ENCODE measurements at regions not wholly inside any gene's neighbourhood (a gene's known extent, or its start where the extent isn't known, plus 50 kb on each side); places are given as distances from the start of the nearest gene placed in this dataset.
"Not testable (repeated sequence)": the region's sequence is repeated elsewhere in the genome, so short reads cannot be mapped to it uniquely, and the experiment has no call there.

DNA sequence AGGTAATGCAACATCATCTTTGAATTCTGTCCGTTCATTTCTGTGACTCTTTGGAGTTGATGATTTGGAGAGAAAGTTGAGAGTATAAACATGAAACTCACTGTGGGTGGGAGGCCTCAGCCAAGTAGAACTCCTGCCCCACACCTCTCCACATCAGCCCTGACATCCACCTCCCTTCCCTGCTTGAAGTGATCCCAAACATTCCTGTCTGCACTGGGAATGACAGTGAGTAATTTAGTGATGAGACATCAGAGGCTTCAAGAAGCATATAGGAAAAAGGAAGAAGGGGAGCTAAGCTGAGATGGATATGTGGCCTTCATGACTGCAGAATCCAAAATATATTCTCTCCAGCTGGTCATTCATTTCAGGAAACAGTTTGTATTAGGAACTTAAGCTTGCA is 151.8 kb downstream of the SPATA18 start:
- H3K4me3 Mint-ChIP-seq (ENCODE audit: low read depth, unreplicated experiment) = no peak overlapping the region
- no peak for DNase-seq
- H3K27ac Mint-ChIP-seq (ENCODE audit: unreplicated experiment) = no peak overlapping the region
- CTCF ChIA-PET = no interaction called here
- H3K9me3 Mint-ChIP-seq (ENCODE audit: low read depth, unreplicated experiment) = no peaks in the 10 kb centered on the region
- H3K36me3 Mint-ChIP-seq (ENCODE audit: insufficient read depth, unreplicated experiment) = no peaks in the 10 kb centered on the region
- TF ChIP-seq CTCF (IDR thresholded peaks at IDR 0.05; ENCODE audit: unreplicated experiment) = no peak
- intact Hi-C loops (cut with micrococcal nuclease; ENCODE audit: unreplicated experiment) = no loop called here
- no peaks in the 10 kb centered on the region for H3K4me1 Mint-ChIP-seq (ENCODE audit: low read depth, unreplicated experiment)
- BruUV-seq (replicated peaks) = no TSS peak
- H3K27me3 Mint-ChIP-seq (ENCODE audit: unreplicated experiment) = no peaks in the 10 kb centered on the region

DNA sequence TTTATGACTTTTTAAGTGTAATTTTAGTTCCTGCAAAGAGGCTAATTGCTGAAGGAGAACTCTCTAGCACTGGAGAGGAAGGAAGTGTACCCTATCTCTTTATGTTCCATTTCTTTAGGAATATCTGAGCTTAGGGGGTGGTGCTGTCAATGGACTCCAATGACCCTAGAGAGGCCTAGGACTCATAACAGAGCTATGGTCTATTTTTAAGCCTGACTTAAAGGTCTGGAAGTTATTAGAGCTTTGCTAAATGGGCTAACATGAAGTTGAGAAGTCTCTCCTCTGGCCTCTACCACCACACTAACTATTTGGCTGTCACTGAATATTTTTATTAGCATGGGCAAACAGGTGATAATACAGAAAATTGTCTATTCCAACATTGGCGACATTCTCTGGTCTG is 152.2 kb downstream of the SPATA18 start:
- no TSS peak for BruUV-seq (replicated peaks)

DNA sequence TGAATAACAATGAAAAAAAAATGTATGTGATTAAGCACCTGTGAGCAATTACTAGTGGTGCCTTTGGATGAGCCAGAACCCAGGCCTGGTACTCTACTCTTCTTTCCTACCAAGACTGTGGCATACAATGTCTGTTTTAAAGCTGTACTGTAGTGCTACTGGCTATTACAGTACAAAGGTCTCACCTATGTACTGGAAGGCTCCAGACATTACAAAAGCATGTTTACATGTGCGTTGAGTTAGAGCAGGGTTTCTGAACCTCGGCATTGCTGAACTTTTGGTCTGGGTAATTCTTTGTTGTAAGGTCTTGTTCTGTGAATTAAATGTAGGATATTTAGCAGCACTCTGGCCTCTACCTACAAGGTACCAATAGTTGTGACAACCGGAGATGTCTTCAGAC is 153.8 kb downstream of the SPATA18 start:
- Mint-ChIP-seq H3K27ac (ENCODE audit: unreplicated experiment) (no peak overlapping the region), H3K36me3 (ENCODE audit: insufficient read depth, unreplicated experiment) (no peaks in the 10 kb centered on the region), H3K9me3 (ENCODE audit: low read depth, unreplicated experiment) (peaks cover 5% of the 10 kb centered on the region), H3K27me3 (ENCODE audit: unreplicated experiment) (no peaks in the 10 kb centered on the region), H3K4me3 (ENCODE audit: low read depth, unreplicated experiment) (no peak overlapping the region), H3K4me1 (ENCODE audit: low read depth, unreplicated experiment) (no peaks in the 10 kb centered on the region)
- DNase-seq = no peak
- intact Hi-C loops (cut with micrococcal nuclease; ENCODE audit: unreplicated experiment) = no loop called here
- no peak for TF ChIP-seq CTCF (IDR thresholded peaks at IDR 0.05; ENCODE audit: unreplicated experiment)
- BruUV-seq (replicated peaks) = no TSS peak
- CTCF ChIA-PET = no interaction called here

More for the DNA sequence above, 152.2 kb downstream of the SPATA18 start:
- Mint-ChIP-seq H3K27me3 (ENCODE audit: unreplicated experiment) (no peaks in the 10 kb centered on the region), H3K36me3 (ENCODE audit: insufficient read depth, unreplicated experiment) (no peaks in the 10 kb centered on the region), H3K4me3 (ENCODE audit: low read depth, unreplicated experiment) (no peak overlapping the region), H3K27ac (ENCODE audit: unreplicated experiment) (no peak overlapping the region), H3K9me3 (ENCODE audit: low read depth, unreplicated experiment) (peaks cover under 1% of the 10 kb centered on the region), H3K4me1 (ENCODE audit: low read depth, unreplicated experiment) (no peaks in the 10 kb centered on the region)
- TF ChIP-seq CTCF (IDR thresholded peaks at IDR 0.05; ENCODE audit: unreplicated experiment) = no peak
- CTCF ChIA-PET = no interaction called here
- intact Hi-C loops (cut with micrococcal nuclease; ENCODE audit: unreplicated experiment) = no loop called here
- DNase-seq = no peak

GRCh38 chr4:52207146-52207545 is 156.0 kb downstream of the SPATA18 start:
- BruUV-seq (replicated peaks); intact Hi-C loops (cut with micrococcal nuclease; ENCODE audit: unreplicated experiment); H3K9me3 Mint-ChIP-seq (ENCODE audit: low read depth, unreplicated experiment); H3K36me3 Mint-ChIP-seq (ENCODE audit: insufficient read depth, unreplicated experiment); H3K27me3 Mint-ChIP-seq (ENCODE audit: unreplicated experiment); CTCF ChIA-PET; DNase-seq; H3K27ac Mint-ChIP-seq (ENCODE audit: unreplicated experiment); H3K4me3 Mint-ChIP-seq (ENCODE audit: low read depth, unreplicated experiment); H3K4me1 Mint-ChIP-seq (ENCODE audit: low read depth, unreplicated experiment): not testable (repeated sequence)

DNA sequence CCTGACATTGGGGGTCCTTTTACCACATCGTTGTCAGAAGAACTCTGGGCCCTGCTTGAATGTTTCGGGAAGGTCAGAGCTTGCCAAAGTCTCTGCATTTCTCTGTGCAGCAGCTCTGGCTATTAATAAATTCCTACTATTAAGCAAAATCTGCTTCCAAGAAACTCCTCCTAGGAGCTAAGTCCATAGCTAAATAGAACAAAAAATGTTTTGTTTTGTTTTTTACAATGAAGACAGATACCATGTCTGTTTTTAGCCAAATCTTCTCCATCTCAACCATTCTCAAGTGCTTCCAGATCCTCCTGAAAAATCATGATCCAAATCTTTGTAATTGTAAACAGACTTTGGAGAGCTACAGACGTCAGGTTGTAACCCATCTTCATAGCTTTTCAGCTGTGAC is 161.6 kb downstream of the SPATA18 start:
- no TSS peak for BruUV-seq (replicated peaks)
- intact Hi-C loops (cut with micrococcal nuclease; ENCODE audit: unreplicated experiment) = no loop called here
- peaks cover 5% of the 10 kb centered on the region for H3K9me3 Mint-ChIP-seq (ENCODE audit: low read depth, unreplicated experiment)
- H3K4me3 Mint-ChIP-seq (ENCODE audit: low read depth, unreplicated experiment) = no peak overlapping the region
- no peaks in the 10 kb centered on the region for H3K36me3 Mint-ChIP-seq (ENCODE audit: insufficient read depth, unreplicated experiment)
- H3K27ac Mint-ChIP-seq (ENCODE audit: unreplicated experiment) = no peak overlapping the region
- CTCF ChIA-PET = interaction anchor here (0.7 kb wide), 1 partner anchor 1308 kb away, joined by 6 read pairs; no protein-coding TSS in a partner anchor
- TF ChIP-seq CTCF (IDR thresholded peaks at IDR 0.05; ENCODE audit: unreplicated experiment) = no peak
- H3K4me1 Mint-ChIP-seq (ENCODE audit: low read depth, unreplicated experiment) = no peaks in the 10 kb centered on the region
- no peaks in the 10 kb centered on the region for H3K27me3 Mint-ChIP-seq (ENCODE audit: unreplicated experiment)
- DNase-seq = no peak
